HG03378 (cell line): ENCODE measurements at regions not wholly inside any gene's neighbourhood (a gene's known extent, or its start where the extent isn't known, plus 50 kb on each side); places are given as distances from the start of the nearest gene placed in this dataset.
"Not testable (repeated sequence)": the region's sequence is repeated elsewhere in the genome, so short reads cannot be mapped to it uniquely, and the experiment has no call there.

Experiments used
- ATAC-seq: cut with Tn5 transposase; IDR thresholded peaks from one replicate; pipeline ENCODE4 v1.9.1; 2021; ENCODE audit warnings: mild to moderate bottlenecking, moderate library complexity; ENCODE audit not compliant: unreplicated experiment

DNA sequence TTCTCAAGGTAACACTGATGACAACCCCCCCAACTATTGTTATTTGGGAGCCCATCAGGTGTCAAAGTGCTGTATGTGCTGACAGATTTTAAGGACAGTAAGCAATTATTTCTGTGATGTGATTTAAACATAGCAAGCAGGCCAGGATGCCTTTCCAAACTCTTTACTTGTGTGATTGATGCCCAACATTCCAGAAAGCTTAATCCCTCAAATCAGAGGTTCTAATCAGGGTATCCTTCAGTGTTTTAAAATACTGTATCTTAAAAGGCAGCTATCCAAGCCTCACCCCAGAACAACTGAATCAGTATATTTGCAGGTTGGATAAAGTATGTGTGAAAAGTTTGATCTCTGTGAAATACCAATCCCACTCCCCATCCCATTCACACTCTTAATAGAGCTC, 119.7 kb downstream of the GASK1B start:
- ATAC-seq = no peak

DNA sequence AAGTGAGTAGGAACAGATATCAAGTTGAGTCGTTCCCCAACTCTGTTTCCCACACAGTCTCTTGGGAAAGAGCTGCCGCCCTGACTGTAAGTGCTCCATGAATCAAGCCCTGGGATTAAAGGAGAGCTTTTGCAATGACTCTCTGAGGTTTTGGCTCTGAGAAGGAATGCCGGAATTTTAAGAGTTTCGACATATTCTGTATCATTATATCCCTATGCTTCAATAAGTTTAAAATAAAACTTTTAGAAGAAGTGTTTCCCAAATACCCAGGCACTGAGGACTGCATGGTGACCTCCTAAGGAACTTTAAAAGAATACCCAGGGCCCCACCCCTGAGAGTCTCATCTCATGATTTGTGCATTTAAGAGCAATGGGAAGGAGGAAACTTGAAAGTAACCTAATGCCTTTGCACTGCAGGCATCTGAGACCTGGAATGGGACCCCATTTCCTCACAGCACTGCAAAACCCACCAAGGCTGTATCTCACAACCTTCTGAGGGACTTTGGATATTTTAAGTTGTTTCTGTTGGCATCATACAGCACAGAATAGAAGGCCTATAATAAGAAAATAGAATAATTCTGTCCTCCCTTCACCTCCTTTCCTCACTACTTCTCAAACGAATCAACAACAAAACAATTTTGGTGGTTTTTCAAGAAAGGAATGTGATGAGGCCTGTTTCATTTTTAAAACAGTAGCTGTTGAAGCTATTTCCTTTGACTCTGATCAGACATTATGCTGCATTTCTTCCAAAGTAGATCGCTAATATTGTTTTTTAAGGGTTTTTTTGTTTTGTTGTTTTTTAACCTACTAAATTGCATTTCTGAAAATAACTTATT, 121.2 kb downstream of the GASK1B start:
- no peak for ATAC-seq

DNA sequence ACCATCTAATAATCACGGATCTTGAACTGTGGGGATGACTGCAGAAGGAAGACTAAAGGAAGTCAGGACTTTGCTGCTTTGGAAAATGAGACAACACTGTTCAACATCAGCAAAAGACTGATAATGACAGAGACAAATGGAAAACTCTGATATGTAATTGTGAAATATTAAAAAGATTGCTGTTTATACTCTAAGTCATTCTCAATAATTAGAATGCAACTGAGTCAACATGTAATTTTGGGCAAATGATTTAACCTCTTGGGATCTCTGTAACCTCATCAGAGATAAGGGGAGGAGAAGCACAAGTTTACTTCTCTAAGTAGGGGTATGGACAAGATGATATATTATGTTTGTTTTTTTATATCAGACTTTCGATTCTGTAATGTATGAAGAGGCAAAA, 121.9 kb downstream of the GASK1B start:
- ATAC-seq = no peak

DNA sequence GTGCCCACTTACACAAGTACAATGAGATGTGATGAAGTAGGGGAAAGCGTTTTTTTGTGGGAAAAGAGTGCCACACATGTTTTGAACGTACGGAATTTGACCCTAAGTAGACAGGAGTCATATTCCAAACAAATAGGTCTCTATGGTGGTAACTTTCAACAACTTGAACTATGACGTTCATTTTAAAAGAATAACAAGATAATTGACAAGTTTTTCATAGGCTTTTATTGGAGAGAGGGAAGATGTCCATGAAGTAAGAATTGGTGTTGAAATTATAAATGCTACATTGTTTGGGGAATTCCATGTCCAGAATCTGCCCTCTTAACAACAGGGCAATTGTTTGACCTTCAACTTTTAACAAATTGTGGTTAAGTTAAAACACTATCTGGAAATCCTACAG, 126.5 kb downstream of the GASK1B start:
- ATAC-seq = no peak

DNA sequence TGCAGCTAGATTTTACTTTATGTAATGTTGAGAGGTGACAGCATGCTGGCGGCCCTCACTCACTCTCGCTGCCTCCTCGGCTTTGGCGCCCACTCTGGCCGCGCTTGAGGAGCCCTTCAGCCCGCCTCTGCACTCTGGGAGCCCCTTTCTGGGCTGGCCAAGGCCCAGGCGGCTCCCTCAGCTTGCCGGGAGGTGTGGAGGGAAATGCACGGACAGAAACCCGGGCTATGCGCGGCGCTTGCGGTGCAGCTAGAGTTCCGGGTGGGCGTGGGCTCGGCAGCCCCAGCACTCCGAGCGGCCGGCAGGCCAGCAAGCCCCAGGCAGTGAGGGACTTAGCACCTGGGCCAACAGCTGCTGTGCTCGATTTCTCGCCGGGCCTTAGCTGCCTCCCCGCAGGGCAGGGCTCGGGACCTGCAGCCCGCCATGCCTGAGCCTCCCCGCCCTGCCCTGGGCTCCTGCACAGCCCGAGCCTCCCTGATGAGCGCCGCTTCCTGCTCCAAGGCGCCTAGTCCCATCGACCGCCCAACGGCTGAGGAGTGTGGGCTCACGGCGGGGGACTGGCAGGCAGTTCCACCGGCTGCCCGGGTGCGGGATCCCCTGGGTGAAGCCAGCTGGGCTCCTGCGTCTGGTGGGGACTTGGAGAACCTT, 128.7 kb downstream of the GASK1B start:
- ATAC-seq = no peak

DNA sequence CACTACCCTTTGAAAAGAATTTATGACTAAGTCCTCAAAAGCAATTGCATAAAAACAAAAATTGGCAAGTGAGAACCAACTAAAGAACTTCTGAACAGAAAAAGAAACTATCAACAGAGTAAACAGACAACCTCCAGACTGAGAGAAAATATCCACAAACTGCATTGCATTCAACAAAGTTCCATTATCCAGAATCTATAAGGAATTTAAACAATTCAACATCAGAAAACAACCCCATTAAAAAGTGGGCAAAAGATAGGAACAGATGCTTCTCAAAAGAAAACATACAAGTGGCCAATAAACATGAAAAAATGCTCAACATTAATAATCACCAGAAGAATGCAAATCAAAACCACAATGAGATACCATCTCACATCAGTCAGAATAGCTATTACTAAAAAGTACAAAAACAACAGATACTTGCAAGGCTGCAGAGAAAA, 130.2 kb downstream of the GASK1B start:
- ATAC-seq = no peak

DNA sequence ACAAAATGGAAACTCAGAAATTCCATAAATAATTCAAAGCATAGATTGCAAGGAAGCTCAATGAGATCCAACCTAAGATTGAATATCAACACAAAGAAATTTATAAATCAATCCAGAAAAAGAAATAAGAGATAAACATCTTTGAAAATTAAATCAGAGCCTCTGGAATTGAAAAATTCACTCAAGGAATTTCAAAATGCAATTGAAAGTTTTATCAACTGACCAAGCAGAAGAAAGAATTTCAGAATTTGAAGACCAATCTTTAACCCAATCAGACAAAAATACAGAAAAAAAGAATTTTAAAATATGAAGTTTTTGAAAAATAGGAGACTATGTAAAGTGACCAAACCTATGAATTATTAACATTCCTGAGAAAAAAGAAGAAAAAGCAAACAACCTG, 134.1 kb downstream of the GASK1B start:
- no peak for ATAC-seq

DNA sequence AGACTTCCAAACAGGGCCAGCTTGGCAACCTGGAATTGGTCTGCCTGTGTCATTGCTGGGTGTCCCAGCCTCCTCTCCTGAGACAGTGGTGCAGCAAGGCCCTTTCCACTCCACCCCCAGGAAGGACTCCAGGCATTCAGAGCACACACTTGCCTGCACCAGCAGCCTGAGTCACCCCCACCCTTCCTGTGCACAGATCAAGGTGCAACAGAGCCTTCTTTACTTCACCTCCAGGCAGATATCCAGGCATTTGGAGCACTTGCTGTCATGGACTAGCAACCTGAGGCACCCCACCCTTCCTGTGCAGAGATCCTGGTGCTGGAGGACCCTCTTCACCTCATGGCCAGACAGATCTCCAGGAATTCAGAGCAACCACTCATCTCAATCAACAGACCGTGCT, 135.8 kb downstream of the GASK1B start:
- ATAC-seq = no peak

DNA sequence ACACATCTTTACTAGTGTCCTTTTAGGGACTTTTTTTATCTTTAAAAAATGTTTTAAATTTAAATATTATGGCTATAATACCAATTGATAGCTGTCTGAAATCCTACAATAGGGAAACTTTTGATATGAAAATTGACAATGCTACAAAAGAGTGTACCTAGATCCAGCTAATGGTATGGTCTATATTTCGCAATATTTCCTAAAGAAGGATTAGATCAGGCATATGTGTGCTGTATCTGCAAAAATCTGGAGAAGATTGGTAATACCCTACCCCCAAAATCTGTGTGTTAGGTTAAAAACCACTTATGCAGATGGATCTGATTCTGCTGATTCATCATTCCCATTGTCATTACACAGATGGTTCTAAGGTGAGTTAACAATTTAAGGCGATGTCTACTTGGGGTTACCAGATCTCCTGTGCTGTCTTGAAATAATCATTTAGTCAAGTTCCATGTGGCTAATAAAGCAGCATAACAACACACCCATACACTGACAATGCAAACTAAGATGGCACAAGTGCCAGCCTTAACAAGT, 137.1 kb downstream of the GASK1B start:
- ATAC-seq = no peak

DNA sequence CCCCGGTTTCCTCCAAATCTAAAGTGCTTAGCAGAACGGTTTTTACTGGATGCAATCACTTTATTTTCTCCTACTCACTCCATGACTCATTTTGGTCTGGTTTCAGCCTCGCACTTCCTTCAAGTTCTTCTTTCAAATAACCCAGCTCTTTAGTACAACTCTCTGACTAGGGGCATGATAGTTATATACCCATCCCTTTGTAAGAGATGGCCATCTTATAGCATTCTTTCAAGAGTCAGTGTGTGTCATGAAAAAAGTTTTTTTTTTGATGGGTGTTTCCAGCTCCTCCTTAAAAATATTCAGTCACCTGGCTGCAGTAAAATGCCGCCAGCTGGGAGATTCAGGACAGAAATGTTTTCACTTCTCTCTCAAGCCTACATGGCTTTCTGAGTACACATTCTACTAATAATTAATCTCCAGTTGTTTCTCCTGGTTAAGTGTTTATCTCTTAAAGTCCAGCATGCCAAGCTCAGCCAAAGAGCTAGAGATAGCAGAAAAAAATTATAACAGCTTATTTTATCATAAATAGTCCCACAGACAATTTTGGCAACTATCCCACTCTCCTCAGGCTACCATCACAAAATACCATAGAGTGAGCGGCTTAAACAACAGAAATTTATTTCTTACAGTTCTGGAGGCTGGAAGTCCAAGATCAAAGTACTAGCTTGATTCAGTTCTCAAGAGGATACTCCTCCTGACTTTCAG, 139.3 kb downstream of the GASK1B start:
- no peak for ATAC-seq

DNA sequence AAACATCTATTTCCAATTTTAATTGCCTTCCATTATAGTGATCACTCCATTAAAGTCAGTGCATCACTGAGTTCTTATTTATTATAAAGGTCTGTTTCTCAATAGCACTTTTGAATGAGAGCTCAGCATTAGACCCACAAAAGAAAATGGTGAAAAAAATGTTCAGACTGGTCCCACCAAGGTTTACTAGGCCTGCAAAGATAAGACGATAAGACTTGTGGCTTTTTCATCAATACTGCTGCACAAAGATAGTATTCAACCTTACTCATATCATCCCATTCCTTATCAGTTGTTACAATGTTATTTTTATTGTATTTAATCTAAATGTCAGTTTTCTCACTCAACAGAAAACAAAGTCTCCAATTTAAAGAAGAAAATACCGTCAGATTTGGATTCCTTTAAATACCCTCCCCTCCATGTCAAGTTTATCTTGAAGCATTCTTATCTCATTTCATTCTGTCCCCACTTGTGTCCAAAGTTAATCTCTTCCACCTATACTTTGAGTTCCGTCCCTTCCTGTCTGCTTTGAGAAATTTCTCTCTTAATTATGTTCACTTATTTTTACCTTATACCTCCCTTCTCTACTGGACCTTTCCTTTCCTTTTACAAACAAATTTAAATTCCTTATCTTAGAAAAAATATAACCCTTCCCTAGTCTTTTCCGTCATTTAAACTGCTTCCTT, 140.0 kb downstream of the GASK1B start:
- no peak for ATAC-seq

DNA sequence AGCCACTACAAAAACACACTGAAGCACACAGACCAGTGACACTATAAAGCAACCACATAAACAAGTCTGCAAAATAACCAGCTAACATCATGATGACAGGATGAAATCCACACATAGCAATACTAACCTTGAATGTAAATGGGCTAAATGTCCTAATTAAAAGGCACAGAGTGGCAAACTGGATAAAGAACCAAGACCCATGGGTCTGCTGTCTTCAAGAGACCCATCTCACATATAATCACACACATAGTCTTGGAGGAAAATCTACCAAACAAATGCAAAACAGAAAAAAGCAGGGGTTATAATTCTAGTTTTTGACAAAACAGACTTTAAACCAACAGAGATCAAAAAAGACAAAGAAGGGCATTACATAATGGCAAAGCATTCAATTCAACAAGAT, 144.4 kb downstream of the GASK1B start:
- ATAC-seq = not testable (repeated sequence)

DNA sequence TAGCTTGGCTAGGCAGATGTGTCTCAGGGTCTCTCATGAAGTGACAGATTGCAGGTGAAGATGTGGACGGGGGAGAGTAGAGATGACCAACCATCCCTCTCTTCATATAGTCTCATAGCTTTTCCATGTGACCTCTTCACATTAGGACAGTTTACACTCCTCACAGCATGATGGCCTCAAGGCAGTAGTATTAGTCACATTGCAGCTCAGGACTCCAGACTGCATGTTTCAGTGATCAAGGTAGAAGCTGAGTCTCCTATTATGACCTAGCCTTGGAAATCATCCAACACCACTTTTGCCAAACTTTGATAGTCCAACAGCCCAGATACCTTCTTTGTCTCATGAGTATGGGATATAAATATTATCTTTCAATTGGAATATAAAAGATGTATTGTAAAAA, 147.7 kb downstream of the GASK1B start:
- ATAC-seq = no peak

DNA sequence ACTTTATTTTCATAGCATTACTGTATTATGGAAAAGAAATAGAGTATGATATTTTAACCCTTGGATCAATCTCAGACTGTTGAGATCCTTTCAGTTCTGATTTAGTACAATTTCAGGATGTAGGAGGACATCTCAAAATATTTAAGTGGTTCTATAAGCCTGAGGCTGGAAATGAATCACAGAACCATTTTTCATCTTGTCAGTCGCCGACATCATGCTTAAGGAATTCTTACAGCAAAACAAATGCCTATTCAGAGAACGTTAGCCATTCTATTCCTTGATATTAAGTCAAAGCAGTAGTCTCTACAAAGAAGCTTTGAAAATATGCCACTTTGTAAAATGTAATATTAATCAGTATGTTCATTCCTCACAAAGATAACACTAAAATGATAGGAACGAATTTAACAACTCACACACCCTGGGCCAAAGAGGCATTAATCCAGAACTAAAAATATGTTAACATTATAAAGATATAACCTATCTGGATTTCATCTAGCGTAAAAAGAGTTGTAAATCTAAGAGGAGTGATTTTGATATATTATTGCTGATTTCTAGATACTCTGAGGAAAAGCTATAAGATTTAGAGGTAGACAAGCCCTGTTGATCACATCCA, 152.0 kb downstream of the GASK1B start:
- no peak for ATAC-seq

DNA sequence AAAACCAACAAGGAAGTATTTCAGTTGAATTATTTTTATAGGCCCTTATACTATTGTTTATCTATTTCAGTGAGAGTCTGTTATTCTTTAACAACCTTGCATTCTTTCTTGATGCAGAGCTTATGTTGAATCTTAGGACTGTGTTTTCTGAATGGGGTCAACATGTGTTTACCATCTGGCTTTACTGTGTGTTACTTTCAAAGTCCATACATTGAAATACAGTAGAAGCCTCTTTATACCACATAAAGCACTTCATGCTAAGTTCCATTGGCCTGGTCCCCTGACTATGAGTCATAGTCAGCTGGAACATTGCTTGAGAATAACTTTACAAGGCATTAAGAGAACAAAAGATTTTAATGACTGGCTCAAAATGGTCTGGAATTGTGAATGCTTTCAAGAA, 152.6 kb downstream of the GASK1B start:
- no peak for ATAC-seq

DNA sequence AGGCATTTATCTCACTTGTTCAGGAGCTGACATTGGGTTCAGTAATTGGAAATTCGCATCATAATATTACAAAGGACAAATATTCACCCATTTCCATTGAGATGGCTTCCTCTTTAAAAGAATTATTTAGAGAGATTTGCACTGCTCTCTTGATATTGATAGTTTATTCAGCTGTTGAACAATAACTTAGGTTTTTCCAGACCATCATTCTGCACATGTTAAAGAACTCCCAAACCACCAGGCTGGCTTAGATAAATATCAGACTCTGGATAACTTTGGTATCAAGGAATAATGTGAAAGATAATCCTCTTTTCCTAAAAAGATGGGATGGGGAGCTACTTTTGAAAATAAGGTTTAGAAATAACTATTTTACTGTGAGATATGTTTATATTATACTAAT, 154.0 kb downstream of the GASK1B start:
- ATAC-seq = no peak

DNA sequence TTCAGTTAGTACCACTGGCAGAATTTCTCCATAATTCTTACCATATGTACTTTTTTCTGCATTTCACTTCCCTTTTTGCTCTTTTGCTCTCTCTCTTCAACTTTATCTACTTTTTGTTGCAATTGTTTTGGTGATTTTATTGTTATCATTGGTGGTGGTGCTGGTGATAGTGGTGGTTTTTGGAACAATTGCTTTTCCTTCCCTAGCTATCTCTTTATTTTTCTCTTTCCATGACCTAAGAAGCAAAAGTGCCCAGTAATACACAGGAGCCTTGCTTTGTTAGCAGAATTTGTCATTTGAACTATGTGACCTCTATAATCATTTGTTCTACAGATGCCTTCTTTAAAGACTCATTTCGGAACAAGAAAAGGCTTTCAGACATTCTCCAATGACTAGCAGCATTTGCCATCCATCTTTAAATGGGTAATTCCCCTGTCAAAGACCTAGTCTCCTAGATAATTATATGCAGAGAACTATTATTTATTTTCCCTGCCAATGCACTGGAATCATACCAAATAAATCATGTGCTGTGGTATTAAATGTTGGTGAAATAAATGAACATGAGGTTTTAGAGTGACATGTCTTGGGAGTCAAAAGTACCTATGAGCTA, 154.5 kb downstream of the GASK1B start:
- ATAC-seq = no peak

DNA sequence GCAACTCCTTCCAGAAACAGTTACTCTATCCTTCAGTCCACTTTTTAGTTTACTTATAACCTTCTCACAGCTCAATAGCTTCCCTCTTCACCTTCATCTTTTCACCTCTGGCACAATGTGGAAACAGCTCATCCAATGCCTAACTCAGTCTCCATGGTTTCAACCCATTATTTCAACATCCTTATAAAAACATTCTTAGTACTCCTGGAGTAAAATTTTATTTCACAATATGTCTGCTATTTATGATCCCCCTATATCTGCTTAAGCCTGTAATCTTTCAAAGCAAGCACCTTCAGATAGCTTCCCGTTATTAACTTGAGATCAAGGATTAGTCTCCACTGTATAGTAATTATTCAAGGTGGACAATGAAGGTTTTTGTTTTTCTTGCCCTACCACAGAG, 156.3 kb downstream of the GASK1B start:
- ATAC-seq = no peak

DNA sequence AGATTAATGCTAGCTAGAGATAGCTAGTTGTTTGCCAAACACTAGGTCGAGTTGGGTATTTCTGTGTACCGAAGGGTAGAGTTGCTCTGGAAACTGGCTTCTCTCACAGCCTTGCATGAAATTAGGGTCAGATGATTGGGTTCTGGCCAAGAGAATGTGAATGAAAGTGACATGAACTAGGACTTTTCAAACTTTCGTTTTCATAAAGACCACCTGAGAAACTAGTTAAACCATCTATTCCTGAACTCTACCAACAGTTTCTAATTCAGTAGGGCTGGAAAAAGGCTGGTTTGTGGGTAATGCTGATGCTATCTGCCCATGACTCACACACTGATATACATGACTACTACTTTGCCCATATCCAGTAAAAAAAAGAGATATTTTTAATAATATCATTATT, 157.6 kb downstream of the GASK1B start:
- no peak for ATAC-seq

DNA sequence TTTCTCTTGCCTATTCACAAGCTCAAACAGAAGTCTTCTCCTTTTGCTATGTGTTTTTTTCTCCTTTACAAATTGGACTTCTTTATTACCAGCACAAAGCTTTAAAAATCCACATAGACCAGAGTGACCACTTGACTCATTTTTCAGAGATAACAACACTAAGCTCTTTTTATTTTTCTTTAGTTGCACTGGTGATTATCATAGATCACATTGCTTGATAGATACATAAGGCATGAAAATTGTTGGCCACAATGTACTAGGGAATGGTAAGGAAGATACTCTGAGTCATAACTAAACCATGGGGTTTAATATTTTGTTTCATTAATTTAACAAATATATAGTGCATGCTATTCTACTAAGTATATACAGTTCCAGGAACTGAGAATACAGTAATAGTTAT, 159.0 kb downstream of the GASK1B start:
- ATAC-seq = no peak
